ENCODE measurements at regions not wholly inside any gene's neighbourhood (a gene's known extent, or its start where the extent isn't known, plus 50 kb on each side); places are given as distances from the start of the nearest gene placed in this dataset.

GRCh38 chr7:86301301-86301700 lies 342.4 kb upstream of the GRM3 start:
- Histone ChIP-seq H3K9me3 (ENCODE audit: control insufficient read depth, insufficient read depth, low read depth, low read length) (no peaks in the 10 kb centered on the region), H3K4me3 (replicated peaks in 1 of 4; ENCODE audit: control extremely low read depth in 1 of 4, insufficient read depth in 1 of 4, low read depth in 3 of 4, low read length in 4 of 4) (no peak overlapping the region), H3K27me3 (ENCODE audit: control insufficient read depth, insufficient read depth, low read length) (no peaks in the 10 kb centered on the region), H3K36me3 (ENCODE audit: control insufficient read depth, insufficient read depth, low read length) (no peaks in the 10 kb centered on the region), H2AFZ (ENCODE audit: low read length) (no peak overlapping the region), H3K4me1 (ENCODE audit: control insufficient read depth, extremely low read depth, insufficient read depth, low read length) (no peaks in the 10 kb centered on the region), H3K27ac (ENCODE audit: insufficient read depth, low read length) (no peak overlapping the region), H3K9ac (ENCODE audit: insufficient read depth, low read length) (no peak overlapping the region), H3K4me2 (ENCODE audit: extremely low read depth, insufficient read depth, low read length) (no peak overlapping the region), H3K79me2 (ENCODE audit: control insufficient read depth, insufficient read depth, low read length) (no peaks in the 10 kb centered on the region), H4K20me1 (ENCODE audit: control insufficient read depth, extremely low read depth, insufficient read depth, low read length) (no peaks in the 10 kb centered on the region)
- DNase-seq (ENCODE audit: low read depth in 2 of 2), result no peak
- no peak for TF ChIP-seq EZH2 (IDR thresholded peaks at IDR 0.05; ENCODE audit: low read length, missing control alignments)
- TF ChIP-seq CTCF (conservative IDR thresholded peaks at IDR 0.05 in 1 of 2, IDR thresholded peaks at IDR 0.05 in 1 of 2; ENCODE audit: low read depth in 1 of 2, low read length in 2 of 2), result no peak

- Histone ChIP-seq H3K4me2 (ENCODE audit: extremely low read depth, insufficient read depth, low read length) (no peak overlapping the region), H3K4me1 (ENCODE audit: control insufficient read depth, extremely low read depth, insufficient read depth, low read length) (no peaks in the 10 kb centered on the region), H2AFZ (ENCODE audit: low read length) (no peak overlapping the region), H3K9me3 (ENCODE audit: control insufficient read depth, insufficient read depth, low read depth, low read length) (no peaks in the 10 kb centered on the region), H3K27me3 (ENCODE audit: control insufficient read depth, insufficient read depth, low read length) (no peaks in the 10 kb centered on the region), H3K36me3 (ENCODE audit: control insufficient read depth, insufficient read depth, low read length) (no peaks in the 10 kb centered on the region), H3K27ac (ENCODE audit: insufficient read depth, low read length) (no peak overlapping the region), H4K20me1 (ENCODE audit: control insufficient read depth, extremely low read depth, insufficient read depth, low read length) (no peaks in the 10 kb centered on the region), H3K4me3 (replicated peaks in 1 of 4; ENCODE audit: control extremely low read depth in 1 of 4, insufficient read depth in 1 of 4, low read depth in 3 of 4, low read length in 4 of 4) (no peak overlapping the region), H3K9ac (ENCODE audit: insufficient read depth, low read length) (no peak overlapping the region), H3K79me2 (ENCODE audit: control insufficient read depth, insufficient read depth, low read length) (no peaks in the 10 kb centered on the region)
- TF ChIP-seq CTCF (conservative IDR thresholded peaks at IDR 0.05 in 1 of 2, IDR thresholded peaks at IDR 0.05 in 1 of 2; ENCODE audit: low read depth in 1 of 2, low read length in 2 of 2) (no peak), EZH2 (IDR thresholded peaks at IDR 0.05; ENCODE audit: low read length, missing control alignments) (no peak)
- DNase-seq (ENCODE audit: low read depth in 2 of 2), result no peak
Measured at GRCh38 chr7:86295526-86295925, 348.2 kb upstream of the GRM3 start.

- DNase-seq (ENCODE audit: low read depth in 2 of 2), result no peak
- Histone ChIP-seq H3K27me3 (ENCODE audit: control insufficient read depth, insufficient read depth, low read length) (no peaks in the 10 kb centered on the region), H3K4me3 (replicated peaks in 1 of 4; ENCODE audit: control extremely low read depth in 1 of 4, insufficient read depth in 1 of 4, low read depth in 3 of 4, low read length in 4 of 4) (no peak overlapping the region), H3K4me2 (ENCODE audit: extremely low read depth, insufficient read depth, low read length) (no peak overlapping the region), H4K20me1 (ENCODE audit: control insufficient read depth, extremely low read depth, insufficient read depth, low read length) (no peaks in the 10 kb centered on the region), H3K4me1 (ENCODE audit: control insufficient read depth, extremely low read depth, insufficient read depth, low read length) (no peaks in the 10 kb centered on the region), H3K79me2 (ENCODE audit: control insufficient read depth, insufficient read depth, low read length) (no peaks in the 10 kb centered on the region), H3K27ac (ENCODE audit: insufficient read depth, low read length) (no peak overlapping the region), H3K9ac (ENCODE audit: insufficient read depth, low read length) (no peak overlapping the region), H3K9me3 (ENCODE audit: control insufficient read depth, insufficient read depth, low read depth, low read length) (no peaks in the 10 kb centered on the region), H2AFZ (ENCODE audit: low read length) (no peak overlapping the region), H3K36me3 (ENCODE audit: control insufficient read depth, insufficient read depth, low read length) (no peaks in the 10 kb centered on the region)
- TF ChIP-seq EZH2 (IDR thresholded peaks at IDR 0.05; ENCODE audit: low read length, missing control alignments) (no peak), CTCF (conservative IDR thresholded peaks at IDR 0.05 in 1 of 2, IDR thresholded peaks at IDR 0.05 in 1 of 2; ENCODE audit: low read depth in 1 of 2, low read length in 2 of 2) (no peak)
Measured at GRCh38 chr7:86282014-86282682, 361.6 kb upstream of the GRM3 start.
